Gastroesophageal sphincter (tissue), 3 donors: ENCODE measurements at regions not wholly inside any gene's neighbourhood (a gene's known extent, or its start where the extent isn't known, plus 50 kb on each side); places are given as distances from the start of the nearest gene placed in this dataset.

Experiments used
- CTCF ChIP-seq, 4 experiments: fragments of 200-600 bp in 2 of 4; fragments of 450-650 bp in 2 of 4; sonication (generic) in 1 of 4; IDR thresholded peaks; one replicate each; pipeline ENCODE4 v1.5.1; 2017 to 2019; ENCODE audit warnings: antibody characterized with exemption in 4 of 4, mild to moderate bottlenecking in 2 of 4, moderate library complexity in 2 of 4
- EP300 ChIP-seq: sonication (generic); formaldehyde crosslinking; IDR thresholded peaks from one replicate; pipeline ENCODE4 v1.6.1; 2017; ENCODE audit warnings: antibody characterized with exemption, mild to moderate bottlenecking
- POLR2A ChIP-seq, 2 donors: fragments of 450-650 bp; IDR thresholded peaks; one replicate each; pipeline ENCODE4 v1.6.1; 2017; ENCODE audit warnings: antibody characterized with exemption in 2 of 2, mild to moderate bottlenecking in 2 of 2, moderate library complexity in 1 of 2
- POLR2AphosphoS5 ChIP-seq: sonication (generic); formaldehyde crosslinking; IDR thresholded peaks from one replicate; pipeline ENCODE4 v1.6.1; 2017; ENCODE audit warnings: antibody characterized with exemption

GRCh38 chr3:193884652-193885051 lies 251.3 kb upstream of the HES1 start:
- TF ChIP-seq POLR2A (IDR thresholded peaks at IDR 0.05) (no peak), CTCF (IDR thresholded peaks at IDR 0.05) (no peak), EP300 (no peak), POLR2AphosphoS5 (no peak)
